Frontal cortex (tissue), 3 donors: ENCODE measurements at regions not wholly inside any gene's neighbourhood (a gene's known extent, or its start where the extent isn't known, plus 50 kb on each side); places are given as distances from the start of the nearest gene placed in this dataset.
"Not testable (repeated sequence)": the region's sequence is repeated elsewhere in the genome, so short reads cannot be mapped to it uniquely, and the experiment has no call there.

ENCODE experiments used
- DNase-seq, 2 donors: peaks; one replicate each; pipeline ENCODE4 v3.0.0; 2012; ENCODE audit warnings: low spot score in 2 of 2
- FAIRE-seq: peaks from 2 replicates; lab custom pipeline; 2012; peaks lifted over from hg19 to GRCh38; lab: Jason Lieb, UNC
- donor health status: control.
- donor health status: control.
- donor health status: control.

GRCh38 chr12:4160314-4161040 is 113.1 kb upstream of the CCND2 start:
- no peak for DNase-seq
- no peak for FAIRE-seq

- FAIRE-seq: no peak
Measured at GRCh38 chr12:4159851-4160250, 113.7 kb upstream of the CCND2 start.

GRCh38 chr12:4158306-4158705 is 115.3 kb upstream of the CCND2 start:
- no peak for DNase-seq
- no peak for FAIRE-seq

More at GRCh38 chr12:4159851-4160250, 113.7 kb upstream of the CCND2 start:
- no peak for DNase-seq

GRCh38 chr12:4157122-4157521 is 116.4 kb upstream of the CCND2 start:
- no peak for DNase-seq
- no peak for FAIRE-seq

- FAIRE-seq: no peak
- no peak for DNase-seq
Measured at GRCh38 chr12:4156317-4156716, 117.2 kb upstream of the CCND2 start.

- DNase-seq: no peak
Measured at GRCh38 chr12:4154672-4155225, 118.8 kb upstream of the CCND2 start.

GRCh38 chr12:4153343-4153892 is 120.1 kb upstream of the CCND2 start:
- no peak for FAIRE-seq
- no peak for DNase-seq

More at GRCh38 chr12:4154672-4155225, 118.8 kb upstream of the CCND2 start:
- FAIRE-seq: no peak

- FAIRE-seq (no peak), DNase-seq (no peak)
Measured at GRCh38 chr12:4152145-4152795, 121.3 kb upstream of the CCND2 start.

GRCh38 chr12:4151362-4152121 is 122.0 kb upstream of the CCND2 start:
- FAIRE-seq (no peak), DNase-seq (no peak)

GRCh38 chr12:4150355-4150754 is 123.2 kb upstream of the CCND2 start:
- not testable (repeated sequence) for DNase-seq, FAIRE-seq

GRCh38 chr12:4148418-4149056 is 125.0 kb upstream of the CCND2 start:
- no peak for DNase-seq
- no peak for FAIRE-seq

GRCh38 chr12:4147031-4147481 is 126.5 kb upstream of the CCND2 start:
- no peak for DNase-seq
- FAIRE-seq: no peak

GRCh38 chr12:4145990-4146859 is 127.3 kb upstream of the CCND2 start:
- FAIRE-seq: no peak

GRCh38 chr12:4144676-4145075 is 128.9 kb upstream of the CCND2 start:
- FAIRE-seq (no peak), DNase-seq (no peak)

More at GRCh38 chr12:4145990-4146859, 127.3 kb upstream of the CCND2 start:
- no peak for DNase-seq

- FAIRE-seq: no peak
- DNase-seq: no peak
Measured at GRCh38 chr12:4143896-4144295, 129.7 kb upstream of the CCND2 start.

- DNase-seq (no peak), FAIRE-seq (no peak)
Measured at GRCh38 chr12:4141348-4142270, 132.0 kb upstream of the CCND2 start.

GRCh38 chr12:4140581-4141301 is 132.8 kb upstream of the CCND2 start:
- no peak for DNase-seq
- no peak for FAIRE-seq
